ENCODE measurements at regions not wholly inside any gene's neighbourhood (a gene's known extent, or its start where the extent isn't known, plus 50 kb on each side); places are given as distances from the start of the nearest gene placed in this dataset.

GRCh38 chr15:98221144-98221543, 260.6 kb downstream of the ARRDC4 start:
- no peak for DNase-seq
- Histone ChIP-seq H3K27me3 (no peaks in the 10 kb centered on the region), H3K4me1 (no peaks in the 10 kb centered on the region), H3K36me3 (no peaks in the 10 kb centered on the region), H3K27ac (no peak overlapping the region), H3K9me3 (no peaks in the 10 kb centered on the region), H3K4me3 (no peak overlapping the region)
- TF ChIP-seq, protein P1, sequence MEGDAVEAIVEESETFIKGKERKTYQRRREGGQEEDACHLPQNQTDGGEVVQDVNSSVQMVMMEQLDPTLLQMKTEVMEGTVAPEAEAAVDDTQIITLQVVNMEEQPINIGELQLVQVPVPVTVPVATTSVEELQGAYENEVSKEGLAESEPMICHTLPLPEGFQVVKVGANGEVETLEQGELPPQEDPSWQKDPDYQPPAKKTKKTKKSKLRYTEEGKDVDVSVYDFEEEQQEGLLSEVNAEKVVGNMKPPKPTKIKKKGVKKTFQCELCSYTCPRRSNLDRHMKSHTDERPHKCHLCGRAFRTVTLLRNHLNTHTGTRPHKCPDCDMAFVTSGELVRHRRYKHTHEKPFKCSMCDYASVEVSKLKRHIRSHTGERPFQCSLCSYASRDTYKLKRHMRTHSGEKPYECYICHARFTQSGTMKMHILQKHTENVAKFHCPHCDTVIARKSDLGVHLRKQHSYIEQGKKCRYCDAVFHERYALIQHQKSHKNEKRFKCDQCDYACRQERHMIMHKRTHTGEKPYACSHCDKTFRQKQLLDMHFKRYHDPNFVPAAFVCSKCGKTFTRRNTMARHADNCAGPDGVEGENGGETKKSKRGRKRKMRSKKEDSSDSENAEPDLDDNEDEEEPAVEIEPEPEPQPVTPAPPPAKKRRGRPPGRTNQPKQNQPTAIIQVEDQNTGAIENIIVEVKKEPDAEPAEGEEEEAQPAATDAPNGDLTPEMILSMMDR (IDR thresholded peaks at IDR 0.05): no peak
- no peak for TF ChIP-seq POLR2A (IDR thresholded peaks at IDR 0.05)

DNA sequence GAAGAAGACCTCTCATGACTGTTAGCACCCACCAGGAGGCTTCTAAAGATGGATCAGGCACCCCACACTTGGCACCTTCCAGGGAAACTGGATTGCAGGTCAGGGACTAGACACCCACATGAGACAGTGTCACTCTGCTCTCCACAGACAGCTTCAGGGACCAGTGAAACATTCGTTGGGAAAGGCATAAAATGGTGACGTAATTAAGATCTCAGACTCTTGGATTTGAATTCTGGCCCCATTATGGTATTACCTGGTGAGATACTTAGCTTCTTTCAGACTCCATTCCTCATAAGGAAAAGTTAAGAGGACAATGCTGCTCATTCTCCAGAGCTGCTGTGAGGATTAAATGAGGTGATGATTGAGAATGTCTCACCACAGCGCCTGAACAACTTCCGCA, 261.1 kb downstream of the ARRDC4 start:
- TF ChIP-seq, protein P1 (IDR thresholded peaks at IDR 0.05): no peak
- no peak for TF ChIP-seq POLR2A (IDR thresholded peaks at IDR 0.05)
- no peak overlapping the region for H3K27ac ChIP-seq
- no peak for DNase-seq

GRCh38 chr15:98226149-98226548, 265.6 kb downstream of the ARRDC4 start:
- Histone ChIP-seq H3K4me1 (no peaks in the 10 kb centered on the region), H3K9me3 (no peaks in the 10 kb centered on the region), H3K4me3 (no peak overlapping the region), H3K27me3 (no peaks in the 10 kb centered on the region), H3K36me3 (no peaks in the 10 kb centered on the region), H3K27ac (no peak overlapping the region)
- TF ChIP-seq, protein P1 (IDR thresholded peaks at IDR 0.05): no peak
- no peak for TF ChIP-seq POLR2A (IDR thresholded peaks at IDR 0.05)
- no peak for DNase-seq

More for the DNA sequence above, 261.1 kb downstream of the ARRDC4 start:
- no peaks in the 10 kb centered on the region for H3K9me3 ChIP-seq
- no peak overlapping the region for H3K4me3 ChIP-seq
- H3K4me1 ChIP-seq: no peaks in the 10 kb centered on the region
- H3K27me3 ChIP-seq: no peaks in the 10 kb centered on the region
- no peaks in the 10 kb centered on the region for H3K36me3 ChIP-seq

GRCh38 chr15:98226578-98226977, 266.1 kb downstream of the ARRDC4 start:
- H3K9me3 ChIP-seq: no peaks in the 10 kb centered on the region
- H3K4me1 ChIP-seq: no peaks in the 10 kb centered on the region
- no peak for DNase-seq
- no peak overlapping the region for H3K4me3 ChIP-seq
- H3K27me3 ChIP-seq: no peaks in the 10 kb centered on the region
- no peak for TF ChIP-seq POLR2A (IDR thresholded peaks at IDR 0.05)
- TF ChIP-seq, protein P1 (IDR thresholded peaks at IDR 0.05): no peak
- no peak overlapping the region for H3K27ac ChIP-seq
- H3K36me3 ChIP-seq: no peaks in the 10 kb centered on the region

GRCh38 chr15:98228846-98229245, 268.3 kb downstream of the ARRDC4 start:
- no peak for DNase-seq
- H3K4me1 ChIP-seq: no peaks in the 10 kb centered on the region
- no peak overlapping the region for H3K27ac ChIP-seq
- no peaks in the 10 kb centered on the region for H3K9me3 ChIP-seq
- TF ChIP-seq, protein P1 (IDR thresholded peaks at IDR 0.05): no peak
- TF ChIP-seq POLR2A (IDR thresholded peaks at IDR 0.05): no peak
- no peak overlapping the region for H3K4me3 ChIP-seq
- H3K27me3 ChIP-seq: no peaks in the 10 kb centered on the region
- no peaks in the 10 kb centered on the region for H3K36me3 ChIP-seq

DNA sequence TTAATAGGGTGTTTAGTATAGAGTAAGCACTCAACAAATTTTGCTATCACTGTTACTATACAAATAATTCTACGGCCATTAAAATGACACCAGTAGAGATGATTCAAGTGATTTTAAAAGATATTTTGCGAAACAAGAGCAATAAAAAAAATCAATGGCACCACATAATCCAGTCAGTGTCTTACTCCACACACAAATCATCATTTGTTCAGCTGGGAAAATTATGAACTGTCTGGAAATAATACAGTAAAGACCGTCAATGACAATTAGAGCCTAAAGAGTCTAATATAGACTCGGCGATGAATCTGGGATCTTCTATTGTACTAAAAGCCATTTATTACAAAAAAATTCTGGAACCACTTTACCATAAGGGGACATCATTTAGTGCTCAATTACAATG, 270.5 kb downstream of the ARRDC4 start:
- no peak overlapping the region for H3K4me3 ChIP-seq
- no peak for DNase-seq
- H3K27ac ChIP-seq: no peak overlapping the region
- H3K9me3 ChIP-seq: no peaks in the 10 kb centered on the region
- H3K27me3 ChIP-seq: no peaks in the 10 kb centered on the region
- H3K36me3 ChIP-seq: no peaks in the 10 kb centered on the region
- H3K4me1 ChIP-seq: no peaks in the 10 kb centered on the region
- TF ChIP-seq POLR2A (IDR thresholded peaks at IDR 0.05): no peak
- TF ChIP-seq, protein P1 (IDR thresholded peaks at IDR 0.05): no peak
